Thyroid gland (tissue), 4 donors: ENCODE measurements at regions not wholly inside any gene's neighbourhood (a gene's known extent, or its start where the extent isn't known, plus 50 kb on each side); places are given as distances from the start of the nearest gene placed in this dataset.
"Not testable (repeated sequence)": the region's sequence is repeated elsewhere in the genome, so short reads cannot be mapped to it uniquely, and the experiment has no call there.

Experiments
- DNase-seq, 2 donors: peaks; one replicate each; pipeline ENCODE4 v3.0.0-alpha.2; 2019
- H3K27ac ChIP-seq, 3 donors: fragments of 200-600 bp; sonication (generic); 1 replicate in 2 of 3; 2 replicates in 1 of 3; pipeline ENCODE4 v1.5.1; 2016 to 2019; ENCODE audit warnings: mild to moderate bottlenecking in 1 of 3, moderate library complexity in 1 of 3
- H3K27me3 ChIP-seq: fragments of 200-600 bp; sonication (generic); one replicate; pipeline ENCODE4 v1.5.1; 2019
- H3K36me3 ChIP-seq, 2 donors: fragments of 200-600 bp; sonication (generic); one replicate each; pipeline ENCODE4 v1.5.1; 2016 to 2019
- H3K4me1 ChIP-seq, 2 donors: fragments of 200-600 bp; sonication (generic); one replicate each; pipeline ENCODE4 v1.5.1; 2017 to 2019
- H3K4me3 ChIP-seq, 3 donors: fragments of 200-600 bp; sonication (generic); replicated peaks in 1 of 3; 1 replicate in 2 of 3; 2 replicates in 1 of 3; pipeline ENCODE4 v1.5.1; 2016; ENCODE audit warnings: mild to moderate bottlenecking in 1 of 3
- H3K9me3 ChIP-seq: fragments of 200-600 bp; sonication (generic); one replicate; pipeline ENCODE4 v1.5.1; 2017
- WGBS, 2 donors: methylation state at CpG; one replicate each; pipeline ENCODE4 v1.1.5; 2017; 5-methylcytosine and 5-hydroxymethylcytosine counted together
- intact Hi-C: fragments of 100-400 bp; cut with DNase I; formaldehyde crosslinking; loops from one replicate; pipeline ENCODE4 v1.15.1; 2023
- TF ChIP-seq, protein P1 (sequence below), 6 experiments: fragments of 200-600 bp in 3 of 6; fragments of 450-650 bp in 3 of 6; sonication (generic) in 3 of 6; IDR thresholded peaks; one replicate each; pipeline ENCODE4 v1.5.1; 2016 to 2019; ENCODE audit warnings: antibody characterized with exemption in 6 of 6, mild to moderate bottlenecking in 2 of 6, inconsistent platforms in 1 of 6, moderate library complexity in 1 of 6

GRCh38 chr2:87488021-87488420 is 259.9 kb upstream of the PLGLB2 start:
- H3K27me3 ChIP-seq, H3K9me3 ChIP-seq, DNase-seq, H3K4me3 ChIP-seq, H3K27ac ChIP-seq, H3K4me1 ChIP-seq, H3K36me3 ChIP-seq, intact Hi-C loops: not testable (repeated sequence)
- 91 to 100% methylated on average over 1 of the region's 1 CpG for WGBS, 2 donors

DNA sequence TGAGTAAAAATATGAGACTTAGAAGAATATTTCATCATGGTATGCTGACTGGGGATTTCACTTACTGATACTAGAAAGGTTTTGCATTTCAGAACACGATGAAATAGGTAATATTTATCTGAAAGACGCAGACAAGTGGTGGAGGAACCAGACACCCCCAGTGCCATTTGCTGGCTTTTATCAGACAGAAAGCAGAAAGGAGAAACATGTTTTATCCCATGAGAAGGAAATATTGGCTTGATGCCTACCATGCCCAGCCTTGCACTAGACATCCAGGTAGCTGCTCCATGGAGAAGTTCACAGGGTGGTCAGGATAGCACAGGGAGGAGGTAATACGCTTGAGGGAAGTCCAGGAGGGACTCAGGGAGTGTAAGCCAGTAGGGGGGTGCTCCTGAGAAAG is 258.9 kb upstream of the PLGLB2 start:
- H3K27ac ChIP-seq, DNase-seq, H3K36me3 ChIP-seq, H3K27me3 ChIP-seq, intact Hi-C loops, H3K4me1 ChIP-seq, H3K9me3 ChIP-seq, H3K4me3 ChIP-seq: not testable (repeated sequence)
- WGBS, 2 donors: 92% methylated on average over 3 of the region's 3 CpGs

DNA sequence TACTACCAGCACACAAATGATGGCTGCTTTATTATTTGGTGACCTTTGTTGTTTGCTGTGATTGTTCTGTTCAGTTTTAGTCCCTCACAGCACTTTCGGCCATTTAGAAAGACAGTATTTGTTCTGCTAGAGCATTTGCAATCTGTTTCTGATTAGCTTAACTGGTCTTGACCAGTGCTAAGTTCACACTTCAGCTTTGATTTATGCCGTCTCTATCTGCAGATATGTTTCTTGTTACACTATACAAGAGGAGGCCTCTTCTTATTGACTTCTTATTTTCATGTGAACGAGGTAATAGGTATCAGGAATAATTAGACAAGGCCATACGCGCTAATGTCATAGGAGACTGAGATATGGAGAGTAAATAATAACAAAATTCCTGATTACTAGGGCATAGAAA is 253.0 kb upstream of the PLGLB2 start:
- DNase-seq, H3K36me3 ChIP-seq, H3K4me3 ChIP-seq, H3K4me1 ChIP-seq, H3K27me3 ChIP-seq, intact Hi-C loops, H3K9me3 ChIP-seq, H3K27ac ChIP-seq: not testable (repeated sequence)
- 88 to 91% methylated on average over 5 of the region's 5 CpGs for WGBS, 2 donors

DNA sequence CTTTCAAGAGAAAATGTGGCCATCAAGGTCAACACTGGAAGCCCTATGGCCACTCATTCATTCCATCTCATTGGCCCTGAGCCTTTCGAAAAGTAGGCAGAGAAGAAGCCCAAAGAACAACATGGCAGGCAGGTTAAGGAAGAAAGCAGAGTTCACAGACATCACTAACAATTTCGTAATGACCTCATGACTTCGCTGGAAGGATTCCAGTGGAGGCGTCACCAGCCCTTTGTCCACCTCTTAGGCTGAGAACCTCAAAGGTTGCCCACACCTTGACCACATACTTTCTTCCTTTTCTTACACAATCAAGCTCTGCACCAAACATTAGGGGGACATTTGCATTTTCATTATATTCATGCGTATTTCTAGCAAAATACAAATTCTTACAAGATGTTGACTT is 252.4 kb upstream of the PLGLB2 start:
- H3K4me3 ChIP-seq, DNase-seq, H3K4me1 ChIP-seq, H3K36me3 ChIP-seq, H3K9me3 ChIP-seq, intact Hi-C loops, H3K27me3 ChIP-seq: not testable (repeated sequence)
- H3K27ac ChIP-seq: peak overlapping the region in 2 of 3 donors; percentile 24 to 51
- WGBS, 2 donors: 93 to 98% methylated on average over 5 of the region's 5 CpGs

- intact Hi-C loops, H3K36me3 ChIP-seq, H3K4me3 ChIP-seq, H3K9me3 ChIP-seq, H3K4me1 ChIP-seq, H3K27me3 ChIP-seq, DNase-seq: not testable (repeated sequence)
- TF ChIP-seq, protein P1, sequence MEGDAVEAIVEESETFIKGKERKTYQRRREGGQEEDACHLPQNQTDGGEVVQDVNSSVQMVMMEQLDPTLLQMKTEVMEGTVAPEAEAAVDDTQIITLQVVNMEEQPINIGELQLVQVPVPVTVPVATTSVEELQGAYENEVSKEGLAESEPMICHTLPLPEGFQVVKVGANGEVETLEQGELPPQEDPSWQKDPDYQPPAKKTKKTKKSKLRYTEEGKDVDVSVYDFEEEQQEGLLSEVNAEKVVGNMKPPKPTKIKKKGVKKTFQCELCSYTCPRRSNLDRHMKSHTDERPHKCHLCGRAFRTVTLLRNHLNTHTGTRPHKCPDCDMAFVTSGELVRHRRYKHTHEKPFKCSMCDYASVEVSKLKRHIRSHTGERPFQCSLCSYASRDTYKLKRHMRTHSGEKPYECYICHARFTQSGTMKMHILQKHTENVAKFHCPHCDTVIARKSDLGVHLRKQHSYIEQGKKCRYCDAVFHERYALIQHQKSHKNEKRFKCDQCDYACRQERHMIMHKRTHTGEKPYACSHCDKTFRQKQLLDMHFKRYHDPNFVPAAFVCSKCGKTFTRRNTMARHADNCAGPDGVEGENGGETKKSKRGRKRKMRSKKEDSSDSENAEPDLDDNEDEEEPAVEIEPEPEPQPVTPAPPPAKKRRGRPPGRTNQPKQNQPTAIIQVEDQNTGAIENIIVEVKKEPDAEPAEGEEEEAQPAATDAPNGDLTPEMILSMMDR (IDR thresholded peaks at IDR 0.05): peak in 1 of 6 experiments; percentile 43
- H3K27ac ChIP-seq: peak overlapping the region in 2 of 3 donors; percentile 24 to 51
- WGBS, 2 donors: 20 to 25% methylated on average over 2 of the region's 6 CpGs
Measured at GRCh38 chr2:87496036-87497006, 251.6 kb upstream of the PLGLB2 start.

- H3K36me3 ChIP-seq, H3K4me3 ChIP-seq, H3K4me1 ChIP-seq, H3K27me3 ChIP-seq, intact Hi-C loops, H3K9me3 ChIP-seq, DNase-seq: not testable (repeated sequence)
- H3K27ac ChIP-seq: peak overlapping the region in 1 of 3 donors; percentile 56
- WGBS, 2 donors: 60% methylated on average over 1 of the region's 3 CpGs; no CpG with 5 or more reads in 1 of the 2 donors
Measured at GRCh38 chr2:87497135-87497534, 250.8 kb upstream of the PLGLB2 start.

GRCh38 chr2:87497700-87498099 is 250.2 kb upstream of the PLGLB2 start:
- H3K9me3 ChIP-seq, intact Hi-C loops, H3K27me3 ChIP-seq, H3K36me3 ChIP-seq, H3K4me3 ChIP-seq, DNase-seq, H3K4me1 ChIP-seq: not testable (repeated sequence)
- peak overlapping the region in 1 of 3 donors; percentile 10 for H3K27ac ChIP-seq
- WGBS, 2 donors: 85 to 98% methylated on average over 4 of the region's 4 CpGs

DNA sequence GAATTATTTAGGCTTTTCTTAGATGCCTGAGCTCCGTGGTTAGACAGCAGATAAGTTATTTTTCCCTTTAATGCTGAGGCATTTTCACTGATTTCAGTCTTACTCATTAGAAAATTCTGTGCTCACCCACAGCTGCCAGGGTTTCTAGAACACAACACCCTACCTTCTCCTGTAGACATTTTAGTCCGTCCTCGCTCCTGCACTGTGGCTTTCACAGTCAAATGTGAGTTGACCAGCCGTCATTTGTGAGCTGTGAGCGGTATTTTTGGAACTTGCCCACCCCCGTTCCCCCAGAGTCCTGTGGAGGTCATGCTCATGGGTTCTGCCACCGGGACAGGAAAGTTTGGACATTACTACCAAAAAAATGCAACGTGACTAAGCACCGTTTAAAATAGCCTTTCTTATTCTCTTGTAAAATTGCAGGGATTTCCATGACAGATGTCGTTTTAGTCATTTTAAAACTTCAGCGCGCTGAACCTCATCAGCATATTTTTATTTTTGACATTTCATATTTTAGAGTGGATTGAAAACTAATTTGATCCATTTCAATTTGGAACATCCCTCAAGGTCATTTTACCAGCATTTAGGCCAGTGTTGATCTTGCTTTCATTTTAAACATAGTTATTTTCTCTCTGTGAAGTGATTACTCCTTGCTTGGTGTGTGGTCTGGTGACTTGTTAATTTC is 249.6 kb upstream of the PLGLB2 start:
- H3K4me3 ChIP-seq, H3K27ac ChIP-seq, H3K4me1 ChIP-seq, H3K27me3 ChIP-seq, H3K36me3 ChIP-seq, intact Hi-C loops, DNase-seq, H3K9me3 ChIP-seq: not testable (repeated sequence)
- 71 to 85% methylated on average over 5 to 9 of the region's 12 CpGs for WGBS, 2 donors

DNA sequence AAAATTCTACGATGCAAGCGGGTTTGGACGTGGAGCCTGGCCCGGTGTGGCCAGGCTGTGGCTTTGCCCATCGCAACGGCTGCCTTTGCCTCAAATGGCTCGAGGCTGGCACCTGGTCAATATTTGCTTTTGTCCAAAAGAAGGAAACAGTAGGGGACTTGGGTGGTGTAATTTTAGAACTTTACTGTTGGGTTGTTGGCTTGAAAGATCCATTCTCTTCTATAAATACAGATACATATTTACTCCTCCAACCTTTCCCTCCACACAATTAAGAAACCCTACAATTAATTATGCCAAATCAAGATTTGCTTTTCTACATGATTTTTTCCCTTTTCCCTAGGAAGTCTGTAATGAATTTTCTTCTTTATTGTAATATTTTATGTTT is 249.0 kb upstream of the PLGLB2 start:
- H3K9me3 ChIP-seq, H3K27ac ChIP-seq, H3K36me3 ChIP-seq, intact Hi-C loops, DNase-seq, H3K4me1 ChIP-seq, H3K4me3 ChIP-seq, H3K27me3 ChIP-seq: not testable (repeated sequence)
- 40% methylated on average over 1 of the region's 7 CpGs; no CpG with 5 or more reads in 1 of the 2 donors for whole genome bisulfite sequencing, 2 donors

GRCh38 chr2:87499860-87500259 is 248.0 kb upstream of the PLGLB2 start:
- H3K27me3 ChIP-seq, DNase-seq, H3K36me3 ChIP-seq, intact Hi-C loops, H3K27ac ChIP-seq, H3K4me3 ChIP-seq, H3K4me1 ChIP-seq, H3K9me3 ChIP-seq: not testable (repeated sequence)
- WGBS, 2 donors: 46 to 79% methylated on average over 1 to 5 of the region's 6 CpGs

DNA sequence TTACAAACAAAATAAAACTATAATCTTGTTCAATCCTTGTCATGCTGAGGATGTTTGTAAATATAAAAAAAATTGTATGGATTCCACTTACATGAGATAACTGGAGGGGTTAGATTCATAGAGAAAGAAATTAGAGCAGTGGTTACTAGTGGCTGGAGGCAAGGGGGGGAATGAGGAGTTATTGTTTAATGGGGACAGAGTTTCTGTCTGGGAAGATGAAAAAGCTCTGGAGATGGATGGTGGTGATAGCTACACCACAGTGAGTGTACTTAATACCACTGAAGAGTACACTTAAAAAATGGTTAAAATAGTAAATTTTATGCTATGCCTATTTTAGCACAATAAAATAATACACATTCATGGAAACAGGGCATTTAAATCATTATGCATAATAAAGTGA is 247.5 kb upstream of the PLGLB2 start:
- H3K9me3 ChIP-seq, H3K27ac ChIP-seq, intact Hi-C loops: not testable (repeated sequence)

GRCh38 chr2:87500951-87501350 is 246.9 kb upstream of the PLGLB2 start:
- intact Hi-C loops: not testable (repeated sequence)
- WGBS, 2 donors: 75 to 89% methylated on average over 4 to 10 of the region's 11 CpGs

More for the DNA sequence above, 247.5 kb upstream of the PLGLB2 start:
- H3K36me3 ChIP-seq, H3K4me1 ChIP-seq, H3K27me3 ChIP-seq, DNase-seq, H3K4me3 ChIP-seq: not testable (repeated sequence)

More at GRCh38 chr2:87500951-87501350, 246.9 kb upstream of the PLGLB2 start:
- not testable (repeated sequence) for H3K4me1 ChIP-seq, H3K36me3 ChIP-seq, H3K9me3 ChIP-seq, DNase-seq, H3K4me3 ChIP-seq, H3K27me3 ChIP-seq, H3K27ac ChIP-seq
